ENCODE measurements at regions not wholly inside any gene's neighbourhood (a gene's known extent, or its start where the extent isn't known, plus 50 kb on each side); places are given as distances from the start of the nearest gene placed in this dataset.
A peak's percentile ranks its signal among the peaks of the same experiment; 100 is the strongest.
"Not testable (repeated sequence)": the region's sequence is repeated elsewhere in the genome, so short reads cannot be mapped to it uniquely, and the experiment has no call there.

GRCh38 chr4:18756671-18757070 is 735.1 kb upstream of the LCORL start:
- no peak for DNase-seq (ENCODE audit: low read depth in 2 of 2)

- no peak for DNase-seq (ENCODE audit: low read depth in 2 of 2)
These were observed 732.6 kb upstream of the LCORL start for GRCh38 chr4:18754180-18754579.

GRCh38 chr4:18751083-18751482 is 729.5 kb upstream of the LCORL start:
- no peak for DNase-seq (ENCODE audit: low read depth in 2 of 2)

GRCh38 chr4:18749391-18749790 is 727.8 kb upstream of the LCORL start:
- no peak for DNase-seq (ENCODE audit: low read depth in 2 of 2)

GRCh38 chr4:18736551-18736950 is 715.0 kb upstream of the LCORL start:
- DNase-seq (ENCODE audit: low read depth in 2 of 2), result no peak

GRCh38 chr4:18735740-18736268 is 714.2 kb upstream of the LCORL start:
- DNase-seq (ENCODE audit: low read depth in 2 of 2), result no peak

- no peak for DNase-seq (ENCODE audit: low read depth in 2 of 2)
These were observed 712.9 kb upstream of the LCORL start for GRCh38 chr4:18734405-18734804.

GRCh38 chr4:18733961-18734360 is 712.4 kb upstream of the LCORL start:
- DNase-seq (ENCODE audit: low read depth in 2 of 2), result no peak

GRCh38 chr4:18722748-18723191 is 701.2 kb upstream of the LCORL start:
- DNase-seq (ENCODE audit: low read depth in 2 of 2), result no peak

- DNase-seq (ENCODE audit: low read depth in 2 of 2), result no peak
These were observed 676.7 kb upstream of the LCORL start for GRCh38 chr4:18698119-18698883.

- DNase-seq (ENCODE audit: low read depth in 2 of 2), result no peak
These were observed 674.4 kb upstream of the LCORL start for GRCh38 chr4:18695733-18696527.

GRCh38 chr4:18691431-18692200 is 670.1 kb upstream of the LCORL start:
- DNase-seq (ENCODE audit: low read depth in 2 of 2), result no peak

GRCh38 chr4:18690291-18690955 is 668.9 kb upstream of the LCORL start:
- no peak for DNase-seq (ENCODE audit: low read depth in 2 of 2)

- peak; percentile 12 to 32 for DNase-seq (ENCODE audit: low read depth in 2 of 2)
These were observed 668.0 kb upstream of the LCORL start for GRCh38 chr4:18689308-18690115.

GRCh38 chr4:18688351-18688750 is 666.8 kb upstream of the LCORL start:
- not testable (repeated sequence) for DNase-seq (ENCODE audit: low read depth in 2 of 2)

GRCh38 chr4:18686338-18687037 is 664.9 kb upstream of the LCORL start:
- no peak for DNase-seq (ENCODE audit: low read depth in 2 of 2)

GRCh38 chr4:18684932-18685331 is 663.4 kb upstream of the LCORL start:
- no peak for DNase-seq (ENCODE audit: low read depth in 2 of 2)

GRCh38 chr4:18676526-18676915 is 655.0 kb upstream of the LCORL start:
- no peak for DNase-seq (ENCODE audit: low read depth in 2 of 2)

- DNase-seq (ENCODE audit: low read depth in 2 of 2), result no peak
These were observed 654.3 kb upstream of the LCORL start for GRCh38 chr4:18675586-18676525.

Measured in stimulated activated CD4-positive, alpha-beta T cell treated with anti-CD3 and anti-CD28 coated beads, Interleukin-4, amount 100 ng/mL, for 48 hours (primary cell).